CD8-positive, alpha-beta memory T cell (primary cell): ENCODE measurements at regions not wholly inside any gene's neighbourhood (a gene's known extent, or its start where the extent isn't known, plus 50 kb on each side); places are given as distances from the start of the nearest gene placed in this dataset.
"Not testable (repeated sequence)": the region's sequence is repeated elsewhere in the genome, so short reads cannot be mapped to it uniquely, and the experiment has no call there.

ENCODE experiments used
- CTCF ChIA-PET: fragments of 350-600 bp; sonication (Branson Sonifier 250); formaldehyde crosslinking; loops from one replicate; lab custom pipeline; 2021; ENCODE audit warnings: antibody characterized with exemption; lab: Charles Lee
- POLR2A ChIA-PET: fragments of 350-600 bp; sonication (Branson Sonifier 250); formaldehyde crosslinking; loops from one replicate; lab custom pipeline; 2021; ENCODE audit warnings: antibody characterized with exemption; lab: Charles Lee
- DNase-seq, 5 donors: peaks; one replicate each; pipeline versions ENCODE4 v3.0.0 to v3.0.0-alpha.2; 2020 to 2022; ENCODE audit warnings: mixed read lengths in 1 of 5
- H3K27ac ChIP-seq: one replicate; pipeline ENCODE4 v1.7.0; 2013; ENCODE audit warnings: low read depth, mild to moderate bottlenecking, low read length, moderate library complexity
- H3K27me3 ChIP-seq: 2 replicates; pipeline ENCODE4 v1.7.0; 2013; ENCODE audit warnings: low read length, mild to moderate bottlenecking; ENCODE audit not compliant: insufficient read depth, poor library complexity, severe bottlenecking
- H3K36me3 ChIP-seq: 2 replicates; pipeline ENCODE4 v1.7.0; 2013; ENCODE audit warnings: mild to moderate bottlenecking, low read length, moderate library complexity; ENCODE audit not compliant: insufficient read depth
- H3K4me1 ChIP-seq: 2 replicates; pipeline ENCODE4 v1.7.0; 2013; ENCODE audit warnings: mild to moderate bottlenecking, low read length, moderate library complexity; ENCODE audit not compliant: insufficient read depth
- H3K4me3 ChIP-seq: 2 replicates; pipeline ENCODE4 v1.7.0; 2013; ENCODE audit warnings: mild to moderate bottlenecking, low read length
- H3K9me3 ChIP-seq: 2 replicates; pipeline ENCODE4 v1.7.0; 2013; ENCODE audit warnings: mild to moderate bottlenecking, low read length
- H3K27ac Mint-ChIP-seq, 8 donors: one replicate each; pipeline ENCODE4 v1.8.0; 2020 to 2021; ENCODE audit warnings: mixed read lengths in 8 of 8, mild to moderate bottlenecking in 6 of 8, inconsistent platforms in 3 of 8, moderate library complexity in 3 of 8
- H3K27me3 Mint-ChIP-seq, 2 donors: one replicate each; pipeline ENCODE4 v1.8.0; 2020 to 2021; ENCODE audit warnings: mixed read lengths in 2 of 2, mild to moderate bottlenecking in 1 of 2, moderate library complexity in 1 of 2
- H3K36me3 Mint-ChIP-seq, 3 donors: one replicate each; pipeline ENCODE4 v1.8.0; 2020 to 2021; ENCODE audit warnings: mixed read lengths in 3 of 3, inconsistent platforms in 1 of 3, mild to moderate bottlenecking in 1 of 3
- H3K4me1 Mint-ChIP-seq, 3 donors: one replicate each; pipeline ENCODE4 v1.8.0; 2020 to 2021; ENCODE audit warnings: mixed read lengths in 3 of 3, inconsistent platforms in 1 of 3, mild to moderate bottlenecking in 1 of 3
- H3K4me3 Mint-ChIP-seq, 7 donors: one replicate each; pipeline ENCODE4 v1.8.0; 2020 to 2021; ENCODE audit warnings: mixed read lengths in 7 of 7, mild to moderate bottlenecking in 6 of 7, moderate library complexity in 4 of 7, inconsistent platforms in 2 of 7
- H3K9me3 Mint-ChIP-seq, 5 donors: one replicate each; pipeline ENCODE4 v1.8.0; 2020 to 2022; ENCODE audit warnings: mixed read lengths in 5 of 5, mild to moderate bottlenecking in 3 of 5, moderate library complexity in 2 of 5, inconsistent platforms in 1 of 5

GRCh38 chr17:31798205-31798724 is 60.8 kb downstream of the COPRS start:
- H3K4me3 ChIP-seq, result no peak overlapping the region
- H3K27me3 ChIP-seq, result no peaks in the 10 kb centered on the region
- Mint-ChIP-seq H3K27ac (no peak overlapping the region), H3K9me3 (peaks cover 0 to 2% (median 0%) of the 10 kb centered on the region in 5 donors), H3K4me3 (no peak overlapping the region), H3K4me1 (no peaks in the 10 kb centered on the region), H3K36me3 (peaks cover 0 to 3% (median 0%) of the 10 kb centered on the region in 3 donors), H3K27me3 (peaks cover 6 to 9% of the 10 kb centered on the region in 2 donors)
- DNase-seq, result no peak
- H3K27ac ChIP-seq, result no peak overlapping the region
- H3K9me3 ChIP-seq, result no peaks in the 10 kb centered on the region
- ChIA-PET POLR2A (no interaction called here), CTCF (no interaction called here)
- no peaks in the 10 kb centered on the region for H3K36me3 ChIP-seq
- H3K4me1 ChIP-seq, result no peaks in the 10 kb centered on the region

DNA sequence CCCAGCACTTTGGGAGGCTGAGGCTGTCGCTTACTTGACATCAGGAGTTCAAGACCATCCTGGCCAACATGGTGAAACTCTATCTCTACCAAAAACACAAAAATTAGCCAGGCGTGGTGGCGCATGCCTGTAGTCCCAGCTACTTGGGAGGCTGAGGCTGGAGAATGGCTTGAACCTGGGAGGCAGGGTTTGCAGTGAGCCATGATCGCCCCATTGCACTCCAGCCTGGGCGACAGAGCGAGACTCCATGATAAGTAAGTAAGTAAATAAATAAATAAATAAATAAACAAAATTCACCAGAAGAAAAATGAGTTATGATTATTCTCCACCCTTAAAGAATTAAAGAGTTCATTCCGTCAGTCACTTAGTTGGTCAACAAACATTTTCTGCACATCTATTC is 63.1 kb downstream of the COPRS start:
- H3K36me3 ChIP-seq, H3K9me3 ChIP-seq, H3K4me1 ChIP-seq, H3K27me3 ChIP-seq, H3K4me1 Mint-ChIP-seq, POLR2A ChIA-PET, H3K4me3 ChIP-seq, H3K36me3 Mint-ChIP-seq, H3K27ac ChIP-seq, H3K4me3 Mint-ChIP-seq, H3K27ac Mint-ChIP-seq, CTCF ChIA-PET, H3K9me3 Mint-ChIP-seq, DNase-seq: not testable (repeated sequence)
- peaks cover 12 to 21% of the 10 kb centered on the region in 2 donors for H3K27me3 Mint-ChIP-seq

DNA sequence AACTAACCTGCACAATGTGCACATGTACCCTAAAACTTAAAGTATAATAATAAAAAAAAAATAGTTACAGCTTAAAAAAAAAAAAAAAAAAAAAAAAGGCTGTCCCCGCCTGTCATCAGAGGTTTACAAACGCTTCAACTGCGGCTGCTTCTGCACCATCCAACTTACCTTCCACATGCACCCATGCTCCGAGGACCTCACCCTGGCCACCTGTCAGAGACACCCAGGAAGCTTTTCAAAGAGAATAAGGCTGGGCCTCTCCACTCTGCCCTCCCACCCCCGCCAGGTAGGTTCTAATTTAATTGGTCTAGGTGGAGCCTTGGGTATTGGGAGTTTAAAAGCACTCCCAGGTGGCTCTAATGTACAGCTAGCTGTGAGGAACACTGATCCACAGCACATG is 64.9 kb downstream of the COPRS start:
- Mint-ChIP-seq H3K4me3 (no peak overlapping the region), H3K36me3 (peaks cover 0 to 5% (median 0%) of the 10 kb centered on the region in 3 donors), H3K27ac (no peak overlapping the region), H3K9me3 (peaks cover 0 to 2% (median 1%) of the 10 kb centered on the region in 5 donors), H3K27me3 (peaks cover 12 to 27% of the 10 kb centered on the region in 2 donors), H3K4me1 (no peaks in the 10 kb centered on the region)
- H3K9me3 ChIP-seq, result no peaks in the 10 kb centered on the region
- no peak for DNase-seq
- no peak overlapping the region for H3K4me3 ChIP-seq
- CTCF ChIA-PET, result no interaction called here
- H3K36me3 ChIP-seq, result no peaks in the 10 kb centered on the region
- POLR2A ChIA-PET, result interaction anchor here (0.6 kb wide), 2 partner anchors 96 to 1664 kb away, joined by 3 to 5 read pairs; no protein-coding TSS in a partner anchor
- no peak overlapping the region for H3K27ac ChIP-seq
- no peaks in the 10 kb centered on the region for H3K4me1 ChIP-seq
- no peaks in the 10 kb centered on the region for H3K27me3 ChIP-seq

DNA sequence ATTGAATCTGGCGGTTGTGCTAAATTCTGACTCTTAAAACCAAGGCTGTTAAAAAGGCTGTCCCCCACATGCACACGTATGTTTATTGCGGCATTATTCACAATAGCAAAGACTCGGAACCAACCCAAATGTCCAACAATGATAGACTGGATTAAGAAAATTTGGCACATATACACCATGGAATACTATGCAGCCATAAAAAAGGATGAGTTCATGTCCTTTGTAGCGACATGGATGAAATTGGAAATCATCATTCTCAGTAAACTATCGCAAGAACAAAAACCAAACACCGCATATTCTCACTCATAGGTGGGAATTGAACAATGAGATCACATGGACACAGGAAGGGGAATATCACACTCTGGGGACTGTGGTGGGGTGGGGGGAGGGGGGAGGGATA is 65.4 kb downstream of the COPRS start:
- H3K4me1 ChIP-seq, DNase-seq, H3K27me3 ChIP-seq, H3K4me3 Mint-ChIP-seq, H3K27ac ChIP-seq, CTCF ChIA-PET, H3K4me3 ChIP-seq, H3K36me3 Mint-ChIP-seq, H3K4me1 Mint-ChIP-seq, H3K9me3 ChIP-seq, H3K36me3 ChIP-seq, H3K9me3 Mint-ChIP-seq, H3K27ac Mint-ChIP-seq: not testable (repeated sequence)
- peaks cover 12 to 27% of the 10 kb centered on the region in 2 donors for H3K27me3 Mint-ChIP-seq
- POLR2A ChIA-PET, result interaction anchor here (0.6 kb wide), 1 partner anchor 96 kb away, joined by 5 read pairs; no protein-coding TSS in a partner anchor

- peaks cover 0 to 2% (median 1%) of the 10 kb centered on the region in 5 donors for H3K9me3 Mint-ChIP-seq
- H3K4me1 Mint-ChIP-seq, result no peaks in the 10 kb centered on the region
- no peak overlapping the region for H3K27ac Mint-ChIP-seq
- ChIA-PET POLR2A (no interaction called here), CTCF (no interaction called here)
- peaks cover 10 to 27% of the 10 kb centered on the region in 2 donors for H3K27me3 Mint-ChIP-seq
- H3K9me3 ChIP-seq, result no peaks in the 10 kb centered on the region
- no peak overlapping the region for H3K27ac ChIP-seq
- no peak overlapping the region for H3K4me3 ChIP-seq
- H3K4me3 Mint-ChIP-seq, result no peak overlapping the region
- DNase-seq, result no peak
- peaks cover 0 to 5% (median 0%) of the 10 kb centered on the region in 3 donors for H3K36me3 Mint-ChIP-seq
- no peaks in the 10 kb centered on the region for H3K36me3 ChIP-seq
- H3K4me1 ChIP-seq, result no peaks in the 10 kb centered on the region
- H3K27me3 ChIP-seq, result no peaks in the 10 kb centered on the region
Observed at GRCh38 chr17:31792007-31792585, 66.9 kb downstream of the COPRS start.

DNA sequence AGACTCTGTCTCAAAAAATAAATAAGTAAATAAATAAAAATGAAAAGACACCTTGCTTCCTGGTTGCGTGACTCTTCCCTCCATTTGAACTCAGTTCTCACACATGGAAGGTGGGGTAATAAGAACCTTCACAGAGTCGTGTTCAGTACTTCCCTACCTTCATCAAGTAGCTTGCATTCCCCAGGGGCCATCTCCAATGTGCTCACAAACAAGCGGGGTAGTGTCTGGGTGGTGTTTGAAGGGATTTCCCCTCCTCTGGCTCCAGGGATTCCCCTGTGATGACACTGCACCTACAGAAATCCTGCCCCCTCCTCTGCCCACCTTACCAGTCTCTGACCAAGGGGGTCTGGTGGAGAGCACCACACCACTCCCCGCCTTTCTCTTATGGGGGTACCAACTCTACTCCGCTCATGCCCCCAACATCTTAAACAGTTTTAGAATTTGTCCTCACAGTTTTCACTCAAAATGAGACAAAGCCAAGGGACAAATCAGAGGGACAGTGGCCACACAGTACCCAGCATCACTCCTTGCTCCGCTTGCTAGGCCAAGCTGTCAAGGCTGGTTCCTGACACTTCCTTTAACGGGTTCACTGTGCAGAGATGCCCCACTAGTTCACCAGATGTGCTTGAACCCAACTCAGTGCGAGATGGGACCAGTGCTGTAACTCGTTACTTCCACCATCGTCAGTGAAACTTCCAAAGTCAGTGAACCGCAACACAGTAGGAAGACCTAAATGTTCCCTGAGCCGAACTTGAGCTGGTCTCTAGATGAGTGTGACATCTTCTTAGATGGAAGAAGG is 69.1 kb downstream of the COPRS start:
- no peaks in the 10 kb centered on the region for H3K27me3 ChIP-seq
- no peaks in the 10 kb centered on the region for H3K36me3 ChIP-seq
- Mint-ChIP-seq H3K9me3 (peaks cover 0 to 2% (median 1%) of the 10 kb centered on the region in 5 donors), H3K27me3 (peaks cover 7 to 27% of the 10 kb centered on the region in 2 donors), H3K4me3 (no peak overlapping the region), H3K27ac (no peak overlapping the region), H3K36me3 (peaks cover 0 to 5% (median 0%) of the 10 kb centered on the region in 3 donors), H3K4me1 (no peaks in the 10 kb centered on the region)
- no peak for DNase-seq
- H3K27ac ChIP-seq, result no peak overlapping the region
- CTCF ChIA-PET, result no interaction called here
- H3K4me3 ChIP-seq, result no peak overlapping the region
- POLR2A ChIA-PET, result no interaction called here
- no peaks in the 10 kb centered on the region for H3K4me1 ChIP-seq
- H3K9me3 ChIP-seq, result no peaks in the 10 kb centered on the region

DNA sequence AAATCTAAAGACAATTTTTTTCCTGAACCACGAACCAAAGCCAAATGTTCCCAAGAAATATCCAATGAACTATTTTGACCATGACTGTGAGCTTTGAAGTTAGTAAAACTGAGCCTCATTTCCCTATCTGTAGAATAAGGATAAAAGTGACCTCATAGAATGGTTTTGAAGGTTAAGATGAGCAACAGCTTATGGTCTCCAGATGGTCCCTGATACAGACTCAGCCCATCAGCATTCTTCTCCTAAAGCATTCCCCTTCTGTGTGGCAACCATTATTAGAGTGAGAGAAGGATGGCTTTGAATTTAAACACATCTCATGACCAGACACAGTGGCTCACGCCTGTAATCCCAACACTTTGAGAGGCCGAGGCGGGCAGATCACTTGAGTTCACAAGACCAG is 70.1 kb downstream of the COPRS start:
- H3K27ac Mint-ChIP-seq, result no peak overlapping the region
- peaks cover 0 to 2% (median 0%) of the 10 kb centered on the region in 5 donors for H3K9me3 Mint-ChIP-seq
- Histone ChIP-seq H3K27me3 (no peaks in the 10 kb centered on the region), H3K27ac (no peak overlapping the region), H3K9me3 (no peaks in the 10 kb centered on the region), H3K4me1 (no peaks in the 10 kb centered on the region), H3K4me3 (no peak overlapping the region), H3K36me3 (no peaks in the 10 kb centered on the region)
- H3K36me3 Mint-ChIP-seq, result peaks cover 0 to 5% (median 0%) of the 10 kb centered on the region in 3 donors
- no peaks in the 10 kb centered on the region for H3K4me1 Mint-ChIP-seq
- CTCF ChIA-PET, result no interaction called here
- H3K27me3 Mint-ChIP-seq, result peaks cover 7 to 32% of the 10 kb centered on the region in 2 donors
- DNase-seq, result no peak
- no peak overlapping the region for H3K4me3 Mint-ChIP-seq
- POLR2A ChIA-PET, result no interaction called here

DNA sequence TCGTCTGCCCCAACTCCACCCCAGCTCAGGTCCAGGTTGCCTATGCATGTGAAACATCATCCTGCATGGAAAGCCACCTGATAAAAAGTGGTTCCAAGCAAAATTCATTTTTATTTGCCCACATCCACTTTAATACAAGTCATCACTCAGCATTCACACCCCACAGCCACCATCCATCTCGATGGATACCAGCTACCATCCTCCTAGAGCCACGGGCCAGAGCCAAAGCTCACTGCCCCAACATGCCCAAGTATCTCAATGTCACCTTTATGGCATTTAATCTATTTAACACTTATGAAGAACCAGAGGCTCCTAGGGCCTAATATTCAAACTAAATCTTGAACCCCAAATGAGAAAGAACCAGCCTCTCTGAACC is 70.5 kb downstream of the COPRS start:
- Mint-ChIP-seq H3K4me3 (no peak overlapping the region), H3K4me1 (no peaks in the 10 kb centered on the region), H3K9me3 (peaks cover 0 to 2% (median 0%) of the 10 kb centered on the region in 5 donors), H3K27ac (no peak overlapping the region), H3K36me3 (peaks cover 0 to 5% (median 0%) of the 10 kb centered on the region in 3 donors), H3K27me3 (peaks cover 7 to 34% of the 10 kb centered on the region in 2 donors)
- DNase-seq, result no peak
- POLR2A ChIA-PET, result no interaction called here
- H3K9me3 ChIP-seq, result no peaks in the 10 kb centered on the region
- H3K36me3 ChIP-seq, result no peaks in the 10 kb centered on the region
- no peak overlapping the region for H3K4me3 ChIP-seq
- no peak overlapping the region for H3K27ac ChIP-seq
- no peaks in the 10 kb centered on the region for H3K27me3 ChIP-seq
- H3K4me1 ChIP-seq, result no peaks in the 10 kb centered on the region
- CTCF ChIA-PET, result no interaction called here
